IMR-90 (cell line): ENCODE measurements at regions not wholly inside any gene's neighbourhood (a gene's known extent, or its start where the extent isn't known, plus 50 kb on each side); places are given as distances from the start of the nearest gene placed in this dataset.

Experiments used
- ATAC-seq: fragments of 200-7000 bp; cut with Tn5 transposase; 2 replicates; pipeline ENCODE4 v1.9.1; 2020; ENCODE audit warnings: low read depth, mild to moderate bottlenecking, moderate library complexity
- BruUV-seq: library from RNA; stranded (reverse); fragments of 400-500 nt; replicated peaks from 2 replicates; lab custom pipeline; 2021; lab: Mats Ljungman, UMichigan
- CTCF ChIA-PET: fragments of 300-600 bp; formaldehyde crosslinking; extraction: SDS; loops from one replicate; lab custom pipeline; 2021; ENCODE audit warnings: antibody characterized with exemption; lab: Yijun Ruan, JAX
- POLR2A ChIA-PET: fragments of 300-600 bp; sonication (Branson Sonifier 250); formaldehyde crosslinking; loops from one replicate; lab custom pipeline; 2022; ENCODE audit warnings: antibody characterized with exemption; ENCODE audit not compliant: unreplicated experiment; lab: Charles Lee
- DNase-seq: peaks from one replicate; pipeline ENCODE4 v3.0.0; 2013
- H2AFZ ChIP-seq: replicated peaks from 2 replicates; pipeline ENCODE3; 2013; ENCODE audit warnings: low read length, mild to moderate bottlenecking; ENCODE audit not compliant: poor library complexity
- H2AK5ac ChIP-seq: 2 replicates; pipeline ENCODE4 v1.6.1; 2013; ENCODE audit warnings: low read depth, low read length, inconsistent platforms
- H2AK9ac ChIP-seq: replicated peaks from 2 replicates; pipeline ENCODE3; 2013; ENCODE audit warnings: mild to moderate bottlenecking, low read depth, low read length, moderate library complexity; ENCODE audit not compliant: poor library complexity
- H2BK120ac ChIP-seq: 2 replicates; pipeline ENCODE4 v1.6.1; 2013; ENCODE audit warnings: low read depth, low read length, inconsistent platforms
- H2BK15ac ChIP-seq: 3 replicates; pipeline ENCODE4 v1.6.1; 2013; ENCODE audit warnings: low read depth, low read length, inconsistent platforms
- H2BK20ac ChIP-seq: 2 replicates; pipeline ENCODE4 v1.6.1; 2013; ENCODE audit warnings: low read depth, mild to moderate bottlenecking, inconsistent platforms, low read length, moderate library complexity
- H2BK5ac ChIP-seq: 2 replicates; pipeline ENCODE4 v1.6.1; 2013; ENCODE audit warnings: mild to moderate bottlenecking, low read depth, low read length, inconsistent platforms; ENCODE audit not compliant: poor library complexity, severe bottlenecking
- H3K14ac ChIP-seq: replicated peaks from 2 replicates; pipeline ENCODE4 v1.6.1; 2013; ENCODE audit warnings: low read depth, low read length, inconsistent platforms
- H3K18ac ChIP-seq: 2 replicates; pipeline ENCODE4 v1.6.1; 2013; ENCODE audit warnings: low read depth, low read length, control low read depth
- H3K23ac ChIP-seq: 2 replicates; pipeline ENCODE4 v1.6.1; 2013; ENCODE audit warnings: low read depth, low read length, inconsistent platforms
- H3K27ac ChIP-seq: 2 replicates; pipeline ENCODE4 v1.5.1; 2013; ENCODE audit warnings: mild to moderate bottlenecking, control low read depth, low read length; ENCODE audit not compliant: insufficient read depth
- H3K27me3 ChIP-seq: 2 replicates; pipeline ENCODE4 v1.6.1; 2013; ENCODE audit warnings: low read length; ENCODE audit not compliant: control insufficient read depth, insufficient read depth
- H3K36me3 ChIP-seq: 2 replicates; pipeline ENCODE4 v1.6.1; 2013; ENCODE audit warnings: low read length, mixed read lengths; ENCODE audit not compliant: control insufficient read depth, insufficient read depth
- H3K4ac ChIP-seq: 2 replicates; pipeline ENCODE4 v1.6.1; 2013; ENCODE audit warnings: low read depth, low read length, inconsistent platforms
- H3K4me1 ChIP-seq: 2 replicates; pipeline ENCODE4 v1.6.1; 2013; ENCODE audit warnings: low read length, mixed read lengths; ENCODE audit not compliant: control insufficient read depth, insufficient read depth
- H3K4me2 ChIP-seq: 2 replicates; pipeline ENCODE4 v1.6.1; 2013; ENCODE audit warnings: low read depth, mild to moderate bottlenecking, control low read depth, low read length, moderate library complexity
- H3K4me3 ChIP-seq: 2 replicates; pipeline ENCODE4 v1.5.1; 2013; ENCODE audit warnings: low read depth, mild to moderate bottlenecking, control low read depth, low read length, moderate library complexity; ENCODE audit not compliant: insufficient read depth
- H3K56ac ChIP-seq: 2 replicates; pipeline ENCODE4 v1.6.1; 2013; ENCODE audit warnings: low read length, inconsistent platforms; ENCODE audit not compliant: insufficient read depth; ENCODE audit errors: extremely low read depth
- H3K79me1 ChIP-seq, 2 experiments: 2 replicates each; pipeline ENCODE4 v1.6.1; 2013; ENCODE audit warnings: low read length in 2 of 2, inconsistent platforms in 1 of 2, low read depth in 1 of 2
- H3K9ac ChIP-seq: 2 replicates; pipeline ENCODE4 v1.6.1; 2013; ENCODE audit warnings: low read depth, low read length, control low read depth
- H3K9me1 ChIP-seq: 2 replicates; pipeline ENCODE4 v1.6.1; 2013; ENCODE audit warnings: low read length, inconsistent platforms; ENCODE audit not compliant: insufficient read depth
- H3K9me3 ChIP-seq: 2 replicates; pipeline ENCODE4 v1.6.1; 2013; ENCODE audit warnings: low read length; ENCODE audit not compliant: control insufficient read depth, insufficient read depth
- H4K20me1 ChIP-seq: 2 replicates; pipeline ENCODE4 v1.6.1; 2013; ENCODE audit warnings: low read length, inconsistent platforms; ENCODE audit not compliant: insufficient read depth
- H4K5ac ChIP-seq: 2 replicates; pipeline ENCODE4 v1.6.1; 2013; ENCODE audit warnings: mild to moderate bottlenecking, low read depth, low read length, control low read depth
- H4K8ac ChIP-seq, 2 experiments: 2 replicates each; pipeline ENCODE4 v1.6.1; 2013; ENCODE audit warnings: low read depth in 2 of 2, low read length in 2 of 2, control low read depth in 1 of 2, inconsistent platforms in 1 of 2
- H4K91ac ChIP-seq: 2 replicates; pipeline ENCODE4 v1.6.1; 2013; ENCODE audit warnings: low read depth, low read length, inconsistent platforms; ENCODE audit not compliant: insufficient read depth
- BHLHE40 ChIP-seq: fragments of 150-350 bp; IDR thresholded peaks from 2 replicates; pipeline ENCODE4 v1.6.1; 2016; ENCODE audit warnings: mild to moderate bottlenecking, low read depth, low read length
- CEBPB ChIP-seq: IDR thresholded peaks from 2 replicates; pipeline ENCODE4 v1.6.1; 2012; ENCODE audit warnings: low read depth, low read length, improper control_type of control experiment
- CHD1 ChIP-seq: IDR thresholded peaks from 2 replicates; pipeline ENCODE4 v1.6.1; 2012; ENCODE audit warnings: low read depth, low read length, improper control_type of control experiment
- CTCF ChIP-seq: conservative IDR thresholded peaks from 2 replicates; pipeline ENCODE4 v1.5.1; 2012; ENCODE audit warnings: mild to moderate bottlenecking, low read depth, low read length, improper control_type of control experiment
- ELK1 ChIP-seq: fragments of 150-350 bp; IDR thresholded peaks from 2 replicates; pipeline ENCODE4 v1.6.1; 2016; ENCODE audit warnings: low read depth, mild to moderate bottlenecking, low read length, moderate library complexity, borderline replicate concordance
- FOS ChIP-seq: fragments of 150-350 bp; IDR thresholded peaks from 2 replicates; pipeline ENCODE4 v1.6.1; 2016; ENCODE audit warnings: low read depth, low read length
- MAFK ChIP-seq: IDR thresholded peaks from 2 replicates; pipeline ENCODE4 v1.6.1; 2012; ENCODE audit warnings: low read depth, low read length, improper control_type of control experiment
- MAZ ChIP-seq: IDR thresholded peaks from 2 replicates; pipeline ENCODE4 v1.6.1; 2012; ENCODE audit warnings: low read depth, mild to moderate bottlenecking, low read length, improper control_type of control experiment, moderate library complexity, borderline replicate concordance
- MXI1 ChIP-seq: IDR thresholded peaks from 2 replicates; pipeline ENCODE4 v1.6.1; 2012; ENCODE audit warnings: low read depth, mild to moderate bottlenecking, low read length, moderate library complexity, borderline replicate concordance
- NFE2L2 ChIP-seq: fragments of 150-350 bp; IDR thresholded peaks from 2 replicates; pipeline ENCODE4 v1.6.1; 2016; ENCODE audit warnings: low read depth, mild to moderate bottlenecking, low read length
- POLR2A ChIP-seq: IDR thresholded peaks from 2 replicates; pipeline ENCODE4 v1.6.1; 2012; ENCODE audit warnings: mild to moderate bottlenecking, low read depth, low read length
- RAD21 ChIP-seq: IDR thresholded peaks from 2 replicates; pipeline ENCODE4 v1.6.1; 2012; ENCODE audit warnings: low read length, improper control_type of control experiment
- RCOR1 ChIP-seq: IDR thresholded peaks from 2 replicates; pipeline ENCODE4 v1.6.1; 2012; ENCODE audit warnings: mild to moderate bottlenecking, low read length, improper control_type of control experiment; ENCODE audit not compliant: insufficient replicate concordance
- RFX5 ChIP-seq: IDR thresholded peaks from 2 replicates; pipeline ENCODE4 v1.8.0; 2012; ENCODE audit warnings: low read depth, mild to moderate bottlenecking, low read length, moderate library complexity
- SMC3 ChIP-seq: fragments of 150-350 bp; IDR thresholded peaks from 2 replicates; pipeline ENCODE4 v1.6.1; 2016; ENCODE audit warnings: low read depth, mild to moderate bottlenecking, antibody characterized with exemption, low read length, moderate library complexity
- USF2 ChIP-seq: fragments of 150-350 bp; IDR thresholded peaks from 2 replicates; pipeline ENCODE4 v1.6.1; 2017; ENCODE audit warnings: mild to moderate bottlenecking, antibody characterized with exemption, low read length, low read depth
- WGBS, 2 experiments: methylation state at CpG; one replicate each; pipeline versions ENCODE4 v1.1.5 to v1.1.7; 2013; ENCODE audit warnings: missing lambda C conversion rate in 2 of 2; ENCODE audit not compliant: insufficient read length in 1 of 2; ENCODE audit errors: extremely low coverage in 2 of 2; 5-methylcytosine and 5-hydroxymethylcytosine counted together
- dilution Hi-C: fragments of 300-500 bp; cut with HindIII; formaldehyde crosslinking; loops from one replicate; pipeline ENCODE4 v1.14.3; 2018; ENCODE audit warnings: low sequenced_read_pairs; ENCODE audit not compliant: unreplicated experiment
- in situ Hi-C: fragments of 300-500 bp; cut with MboI; formaldehyde crosslinking; loops from 3 replicates; pipeline ENCODE4 v1.14.3; 2019; ENCODE audit warnings: low sequenced_read_pairs, inconsistent platforms, mixed read lengths
- intact Hi-C: fragments of 100-400 bp; cut with micrococcal nuclease; formaldehyde crosslinking; loops from 2 replicates; pipeline ENCODE4 v1.10.0; 2022

GRCh38 chr15:59953392-59953883 is 50.7 kb upstream of the FOXB1 start:
- H3K4me2 ChIP-seq: no peak overlapping the region
- no peak overlapping the region for H4K91ac ChIP-seq
- H3K27ac ChIP-seq: no peak overlapping the region
- no peak overlapping the region for H3K14ac ChIP-seq
- H4K8ac ChIP-seq: no peak overlapping the region
- no peak overlapping the region for H2AK9ac ChIP-seq
- no peaks in the 10 kb centered on the region for H4K20me1 ChIP-seq
- no peak overlapping the region for H3K4me3 ChIP-seq
- BruUV-seq: no TSS peak
- no peak overlapping the region for H3K4ac ChIP-seq
- WGBS, 2 experiments: 0% methylated on average over 4 of the region's 8 CpGs; no CpG with 5 or more reads in 1 of the 2 experiments
- no peaks in the 10 kb centered on the region for H3K79me1 ChIP-seq
- no peak overlapping the region for H2AK5ac ChIP-seq
- H3K9me3 ChIP-seq: no peaks in the 10 kb centered on the region
- H2BK20ac ChIP-seq: no peak overlapping the region
- DNase-seq (no peak), ATAC-seq (no peak)
- no peaks in the 10 kb centered on the region for H3K4me1 ChIP-seq
- no peak overlapping the region for H3K18ac ChIP-seq
- H3K9me1 ChIP-seq: no peaks in the 10 kb centered on the region
- H3K23ac ChIP-seq: no peak overlapping the region
- no peak for TF ChIP-seq MAZ
- TF ChIP-seq MAFK: no peak
- TF ChIP-seq ELK1: no peak
- TF ChIP-seq POLR2A: no peak
- no peak for TF ChIP-seq CTCF
- no peak for TF ChIP-seq BHLHE40
- TF ChIP-seq NFE2L2: no peak
- no peak for TF ChIP-seq CEBPB
- TF ChIP-seq MXI1: no peak
- no peak for TF ChIP-seq USF2
- no peak for TF ChIP-seq RFX5
- no peak for TF ChIP-seq RAD21
- no peak for TF ChIP-seq CHD1
- no peak for TF ChIP-seq FOS
- no peak for TF ChIP-seq RCOR1
- no peak for TF ChIP-seq SMC3
- in situ Hi-C loops: no loop called here
- no peak overlapping the region for H2BK5ac ChIP-seq
- no peak overlapping the region for H3K9ac ChIP-seq
- H2BK15ac ChIP-seq: no peak overlapping the region
- no peak overlapping the region for H2AFZ ChIP-seq
- H4K5ac ChIP-seq: no peak overlapping the region
- dilution Hi-C loops: no loop called here
- H3K36me3 ChIP-seq: no peaks in the 10 kb centered on the region
- no peaks in the 10 kb centered on the region; the same call in 1 of the 2 replicates for H3K27me3 ChIP-seq
- POLR2A ChIA-PET: no interaction called here
- no peak overlapping the region for H3K56ac ChIP-seq
- CTCF ChIA-PET: interaction anchor here (1.1 kb wide), 1 partner anchor 19 kb away, joined by 3 read pairs; no protein-coding TSS in a partner anchor
- no peak overlapping the region for H2BK120ac ChIP-seq
- intact Hi-C loops: no loop called here
